ENCODE measurements at regions not wholly inside any gene's neighbourhood (a gene's known extent, or its start where the extent isn't known, plus 50 kb on each side); places are given as distances from the start of the nearest gene placed in this dataset.

DNA sequence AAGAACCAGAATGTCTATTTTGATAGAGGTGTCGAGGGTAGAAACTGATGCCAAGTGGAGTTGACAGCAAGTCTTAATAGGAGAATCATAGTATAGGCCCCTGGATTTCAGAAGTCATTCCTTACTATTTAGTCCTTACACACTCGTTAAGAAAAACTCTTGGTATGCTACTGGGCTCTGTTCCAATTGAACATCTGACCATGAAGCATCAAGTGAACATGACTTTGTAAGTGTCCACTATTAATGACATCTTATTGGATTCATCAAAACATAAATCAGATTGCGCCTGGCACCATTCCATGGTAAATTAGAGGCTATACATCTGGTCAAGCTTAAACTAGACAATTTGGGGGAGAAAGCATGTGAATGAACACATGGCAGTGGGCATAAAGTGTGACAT is 1056.5 kb upstream of the EDIL3 start:
- TF ChIP-seq CTCF (IDR thresholded peaks at IDR 0.05) (no peak), POLR2AphosphoS5 (IDR thresholded peaks at IDR 0.05) (no peak), POLR2A (IDR thresholded peaks at IDR 0.05) (no peak), EP300 (IDR thresholded peaks at IDR 0.05) (no peak)
- WGBS, 2 donors = 73 to 76% methylated on average over 3 of the region's 3 CpGs
- Histone ChIP-seq H3K27me3 (no peaks in the 10 kb centered on the region), H3K36me3 (no peaks in the 10 kb centered on the region), H3K4me3 (no peak overlapping the region), H3K4me1 (no peaks in the 10 kb centered on the region), H3K9me3 (no peaks in the 10 kb centered on the region), H3K27ac (no peak overlapping the region)
- DNase-seq = no peak
- intact Hi-C loops (cut with DNase I) = no loop called here

DNA sequence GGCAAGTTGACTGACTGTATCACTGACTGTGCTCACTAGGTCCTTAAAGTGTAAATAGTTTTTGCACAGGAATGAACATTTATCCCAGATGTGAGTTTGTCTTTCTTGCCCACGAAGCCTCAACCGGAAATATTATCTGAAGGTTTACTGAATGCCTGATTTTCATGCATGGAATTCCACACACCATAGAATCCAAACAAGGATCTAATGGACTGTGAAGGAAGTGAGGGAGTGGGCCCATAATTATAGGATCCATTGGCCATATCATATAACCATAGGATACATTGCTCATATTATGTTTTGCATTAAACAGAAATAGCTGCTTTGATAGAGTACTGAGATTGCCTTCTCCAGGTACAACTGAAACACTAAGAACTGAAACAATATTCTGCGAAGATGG is 1057.2 kb upstream of the EDIL3 start:
- Histone ChIP-seq H3K36me3 (no peaks in the 10 kb centered on the region), H3K27ac (no peak overlapping the region), H3K27me3 (no peaks in the 10 kb centered on the region), H3K4me1 (no peaks in the 10 kb centered on the region), H3K9me3 (no peaks in the 10 kb centered on the region), H3K4me3 (no peak overlapping the region)
- no peak for DNase-seq
- no peak for TF ChIP-seq EP300 (IDR thresholded peaks at IDR 0.05)
- no peak for TF ChIP-seq POLR2AphosphoS5 (IDR thresholded peaks at IDR 0.05)
- TF ChIP-seq POLR2A (IDR thresholded peaks at IDR 0.05) = no peak
- TF ChIP-seq CTCF (IDR thresholded peaks at IDR 0.05) = no peak
- intact Hi-C loops (cut with DNase I) = no loop called here
- WGBS, 2 donors = 88 to 89% methylated on average over 3 of the region's 3 CpGs

GRCh38 chr5:85452322-85453025 is 1067.8 kb upstream of the EDIL3 start:
- TF ChIP-seq POLR2A (IDR thresholded peaks at IDR 0.05) (no peak), CTCF (IDR thresholded peaks at IDR 0.05) (no peak), POLR2AphosphoS5 (IDR thresholded peaks at IDR 0.05) (no peak), EP300 (IDR thresholded peaks at IDR 0.05) (no peak)
- no peak overlapping the region for H3K4me3 ChIP-seq
- H3K27ac ChIP-seq = no peak overlapping the region
- no peaks in the 10 kb centered on the region for H3K27me3 ChIP-seq
- 77 to 89% methylated on average over 4 of the region's 4 CpGs for WGBS, 2 donors
- H3K4me1 ChIP-seq = no peaks in the 10 kb centered on the region
- no peaks in the 10 kb centered on the region for H3K9me3 ChIP-seq
- DNase-seq = no peak
- H3K36me3 ChIP-seq = no peaks in the 10 kb centered on the region
- intact Hi-C loops (cut with DNase I) = no loop called here

- intact Hi-C loops (cut with DNase I) = no loop called here
- H3K4me1 ChIP-seq = no peaks in the 10 kb centered on the region
- H3K36me3 ChIP-seq = no peaks in the 10 kb centered on the region
- H3K4me3 ChIP-seq = no peak overlapping the region
- H3K27me3 ChIP-seq = no peaks in the 10 kb centered on the region
- DNase-seq = no peak
- H3K9me3 ChIP-seq = no peaks in the 10 kb centered on the region
- no peak overlapping the region for H3K27ac ChIP-seq
- TF ChIP-seq EP300 (IDR thresholded peaks at IDR 0.05) (no peak), POLR2A (IDR thresholded peaks at IDR 0.05) (no peak), CTCF (IDR thresholded peaks at IDR 0.05) (no peak), POLR2AphosphoS5 (IDR thresholded peaks at IDR 0.05) (no peak)
Measured at GRCh38 chr5:85453026-85453349, 1068.3 kb upstream of the EDIL3 start.

- DNase-seq = no peak
- intact Hi-C loops (cut with DNase I) = no loop called here
Measured at GRCh38 chr5:85458319-85458718, 1073.6 kb upstream of the EDIL3 start.

More at GRCh38 chr5:85458319-85458718, 1073.6 kb upstream of the EDIL3 start:
- H3K4me1 ChIP-seq = no peaks in the 10 kb centered on the region
- no peaks in the 10 kb centered on the region for H3K27me3 ChIP-seq
- H3K36me3 ChIP-seq = no peaks in the 10 kb centered on the region
- no peak overlapping the region for H3K4me3 ChIP-seq
- no peaks in the 10 kb centered on the region for H3K9me3 ChIP-seq
- WGBS, 2 donors = 55 to 74% methylated on average over 2 of the region's 2 CpGs
- TF ChIP-seq POLR2A (IDR thresholded peaks at IDR 0.05) (no peak), POLR2AphosphoS5 (IDR thresholded peaks at IDR 0.05) (no peak), CTCF (IDR thresholded peaks at IDR 0.05) (no peak), EP300 (IDR thresholded peaks at IDR 0.05) (no peak)
- H3K27ac ChIP-seq = no peak overlapping the region
